Activated CD4-positive, alpha-beta T cell treated with anti-CD3 and anti-CD28 coated beads, Interleukin-10, Interleukin-2, amounts not matched to agents 100 ng/mL and 50 ng/mL, durations not matched to agents 16 hours and 8 hours (primary cell): ENCODE measurements at regions not wholly inside any gene's neighbourhood (a gene's known extent, or its start where the extent isn't known, plus 50 kb on each side); places are given as distances from the start of the nearest gene placed in this dataset.
"Not testable (repeated sequence)": the region's sequence is repeated elsewhere in the genome, so short reads cannot be mapped to it uniquely, and the experiment has no call there.

Experiments
- DNase-seq: peaks from one replicate; pipeline ENCODE4 v3.0.0-alpha.2; 2020

- DNase-seq, result no peak
These were observed 772.9 kb upstream of the SLIT2 start for GRCh38 chr4:19478791-19479190.

- no peak for DNase-seq
These were observed 778.1 kb upstream of the SLIT2 start for GRCh38 chr4:19473569-19473968.

- DNase-seq, result no peak
These were observed 779.0 kb upstream of the SLIT2 start for GRCh38 chr4:19472666-19473065.

GRCh38 chr4:19470001-19470400, 781.7 kb upstream of the SLIT2 start:
- not testable (repeated sequence) for DNase-seq

GRCh38 chr4:19462117-19462516, 789.6 kb upstream of the SLIT2 start:
- no peak for DNase-seq

- DNase-seq, result no peak
These were observed 795.7 kb upstream of the SLIT2 start for GRCh38 chr4:19455850-19456602.

GRCh38 chr4:19455196-19455595, 796.5 kb upstream of the SLIT2 start:
- no peak for DNase-seq

GRCh38 chr4:19438233-19438632, 813.5 kb upstream of the SLIT2 start:
- DNase-seq, result no peak

- DNase-seq, result no peak
These were observed 814.7 kb upstream of the SLIT2 start for GRCh38 chr4:19437008-19437407.

GRCh38 chr4:19429684-19430083, 822.0 kb upstream of the SLIT2 start:
- DNase-seq, result no peak

- DNase-seq, result no peak
These were observed 826.6 kb upstream of the SLIT2 start for GRCh38 chr4:19425146-19425545.

- no peak for DNase-seq
These were observed 834.4 kb upstream of the SLIT2 start for GRCh38 chr4:19417256-19417655.

- DNase-seq, result no peak
These were observed 835.6 kb upstream of the SLIT2 start for GRCh38 chr4:19416146-19416545.

GRCh38 chr4:19408490-19408889, 843.2 kb upstream of the SLIT2 start:
- no peak for DNase-seq

- DNase-seq, result no peak
These were observed 844.9 kb upstream of the SLIT2 start for GRCh38 chr4:19406789-19407188.

GRCh38 chr4:19403786-19404370, 847.8 kb upstream of the SLIT2 start:
- DNase-seq, result no peak

- no peak for DNase-seq
These were observed 849.1 kb upstream of the SLIT2 start for GRCh38 chr4:19402581-19403065.

- DNase-seq, result no peak
These were observed 850.2 kb upstream of the SLIT2 start for GRCh38 chr4:19401301-19402080.

- DNase-seq, result no peak
These were observed 850.9 kb upstream of the SLIT2 start for GRCh38 chr4:19400820-19401219.

GRCh38 chr4:19399001-19399400, 852.7 kb upstream of the SLIT2 start:
- DNase-seq, result no peak

- no peak for DNase-seq
These were observed 864.9 kb upstream of the SLIT2 start for GRCh38 chr4:19386786-19387185.

GRCh38 chr4:19382993-19383756, 868.5 kb upstream of the SLIT2 start:
- no peak for DNase-seq

- no peak for DNase-seq
These were observed 870.6 kb upstream of the SLIT2 start for GRCh38 chr4:19381068-19381467.
